Stomach smooth muscle (tissue), 2 donors: ENCODE measurements at regions not wholly inside any gene's neighbourhood (a gene's known extent, or its start where the extent isn't known, plus 50 kb on each side); places are given as distances from the start of the nearest gene placed in this dataset.

Source experiments
- H3K27ac ChIP-seq: one replicate; pipeline ENCODE4 v1.7.0; 2013; ENCODE audit warnings: mild to moderate bottlenecking, low read length, inconsistent platforms
- H3K27me3 ChIP-seq, 2 donors: one replicate each; pipeline ENCODE4 v1.7.0; 2013; ENCODE audit warnings: low read length in 2 of 2; ENCODE audit not compliant: insufficient read depth in 2 of 2, control insufficient read depth in 1 of 2
- H3K36me3 ChIP-seq, 2 donors: one replicate each; pipeline ENCODE4 v1.7.0; 2013; ENCODE audit warnings: low read length in 2 of 2; ENCODE audit not compliant: control insufficient read depth in 2 of 2, insufficient read depth in 2 of 2
- H3K4me1 ChIP-seq: one replicate; pipeline ENCODE4 v1.7.0; 2013; ENCODE audit warnings: low read length; ENCODE audit not compliant: control insufficient read depth, insufficient read depth
- H3K4me3 ChIP-seq, 2 donors: one replicate each; pipeline ENCODE4 v1.7.0; 2013; ENCODE audit warnings: low read length in 2 of 2
- H3K9ac ChIP-seq, 2 donors: one replicate each; pipeline ENCODE4 v1.7.0; 2013; ENCODE audit warnings: low read length in 2 of 2, mild to moderate bottlenecking in 1 of 2
- H3K9me3 ChIP-seq, 2 donors: one replicate each; pipeline ENCODE4 v1.7.0; 2013; ENCODE audit warnings: low read length in 2 of 2; ENCODE audit not compliant: control insufficient read depth in 2 of 2
- donor health status: healthy.
- donor health status: Pancreatic carcinoma.

GRCh38 chr9:94159069-94159939 is 75.0 kb downstream of the PTPDC1 start:
- H3K36me3 ChIP-seq: no peaks in the 10 kb centered on the region
- no peak overlapping the region for H3K9ac ChIP-seq
- H3K27ac ChIP-seq: peak overlapping the region; percentile 37
- no peaks in the 10 kb centered on the region for H3K9me3 ChIP-seq
- H3K4me1 ChIP-seq: peaks cover 21% of the 10 kb centered on the region
- no peaks in the 10 kb centered on the region for H3K27me3 ChIP-seq
- H3K4me3 ChIP-seq: no peak overlapping the region

- Histone ChIP-seq H3K9ac (no peak overlapping the region), H3K36me3 (no peaks in the 10 kb centered on the region), H3K4me1 (peaks cover 21% of the 10 kb centered on the region), H3K9me3 (no peaks in the 10 kb centered on the region), H3K4me3 (no peak overlapping the region), H3K27ac (no peak overlapping the region), H3K27me3 (no peaks in the 10 kb centered on the region)
Measured at GRCh38 chr9:94160594-94161501, 76.6 kb downstream of the PTPDC1 start.

DNA sequence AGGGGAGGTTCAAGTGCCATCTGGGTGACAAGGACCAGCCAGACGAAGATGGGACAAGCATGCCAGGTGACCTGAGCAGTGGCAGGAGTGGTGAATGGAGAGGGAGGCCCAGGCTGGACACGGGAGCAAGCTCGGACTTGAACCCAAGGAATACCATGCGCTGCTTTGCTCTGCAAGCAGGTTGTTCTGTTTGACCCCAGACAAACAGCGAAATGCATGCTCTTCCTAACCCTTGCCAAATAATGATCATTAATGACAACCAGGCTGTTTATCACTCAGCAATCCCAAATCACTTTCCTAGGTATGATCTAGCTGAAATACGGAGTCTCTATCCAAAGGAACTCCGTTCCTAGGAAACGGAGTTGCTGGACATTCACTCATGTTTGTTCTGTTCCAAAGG is 77.4 kb downstream of the PTPDC1 start:
- H3K27ac ChIP-seq: no peak overlapping the region
- H3K4me1 ChIP-seq: peaks cover 16% of the 10 kb centered on the region
- H3K27me3 ChIP-seq: no peaks in the 10 kb centered on the region
- H3K9me3 ChIP-seq: no peaks in the 10 kb centered on the region
- no peak overlapping the region for H3K9ac ChIP-seq
- no peaks in the 10 kb centered on the region for H3K36me3 ChIP-seq
- no peak overlapping the region for H3K4me3 ChIP-seq

DNA sequence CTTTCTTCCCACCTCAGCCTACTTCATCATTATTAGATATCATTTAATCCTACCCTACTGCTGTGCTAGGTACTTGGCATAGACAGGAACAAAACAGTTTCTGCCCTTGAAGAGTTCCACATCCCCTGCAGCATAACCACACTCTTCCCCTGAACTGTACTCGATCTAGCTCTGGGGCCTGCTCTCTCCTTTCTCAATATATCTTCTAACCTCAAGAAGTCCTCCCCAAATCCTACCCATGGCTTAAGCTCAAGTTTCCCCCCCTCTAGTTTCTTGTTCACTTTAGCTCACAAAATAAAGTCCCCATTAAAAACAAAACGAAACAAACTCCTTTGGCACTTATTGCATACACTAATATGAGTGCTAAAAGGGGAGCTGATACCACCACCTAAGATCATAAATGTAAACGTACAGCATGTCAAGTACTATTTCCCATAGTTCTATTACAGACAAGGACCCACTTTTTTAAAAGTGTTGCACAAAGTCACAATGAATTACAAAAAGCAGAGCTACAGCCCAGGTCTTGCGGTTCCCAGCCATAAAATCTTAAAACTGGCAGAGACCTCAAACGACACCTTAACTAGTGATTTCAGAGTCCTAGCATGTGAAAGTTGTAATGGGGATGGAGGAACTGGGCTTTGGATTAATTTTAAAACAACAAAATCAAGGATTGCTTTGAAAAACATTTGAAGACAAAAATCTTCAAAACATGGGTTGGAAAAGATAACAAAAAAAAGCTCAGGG is 80.7 kb downstream of the PTPDC1 start:
- peak overlapping the region; percentile 90 for H3K27ac ChIP-seq
- peak overlapping the region; percentile 62 to 79 for H3K4me3 ChIP-seq
- H3K9ac ChIP-seq: peak overlapping the region in 1 of 2 donors; percentile 50
- H3K27me3 ChIP-seq: no peaks in the 10 kb centered on the region
- no peaks in the 10 kb centered on the region for H3K36me3 ChIP-seq
- H3K4me1 ChIP-seq: peaks cover 6% of the 10 kb centered on the region
- no peaks in the 10 kb centered on the region for H3K9me3 ChIP-seq

- H3K9me3 ChIP-seq: no peaks in the 10 kb centered on the region
- H3K4me1 ChIP-seq: peaks cover 6% of the 10 kb centered on the region
- peak overlapping the region; percentile 43 to 96 for H3K9ac ChIP-seq
- H3K4me3 ChIP-seq: peak overlapping the region; percentile 62 to 79
- H3K27me3 ChIP-seq: no peaks in the 10 kb centered on the region
- H3K27ac ChIP-seq: peak overlapping the region; percentile 90
- no peaks in the 10 kb centered on the region for H3K36me3 ChIP-seq
Measured at GRCh38 chr9:94165592-94166235, 81.5 kb downstream of the PTPDC1 start.

- Histone ChIP-seq H3K4me3 (peak overlapping the region; percentile 87 to 88), H3K4me1 (peaks cover 6% of the 10 kb centered on the region), H3K9me3 (no peaks in the 10 kb centered on the region), H3K27me3 (no peaks in the 10 kb centered on the region), H3K27ac (peak overlapping the region; percentile 90), H3K9ac (peak overlapping the region; percentile 81 to 96), H3K36me3 (no peaks in the 10 kb centered on the region)
Measured at GRCh38 chr9:94166236-94166975, 82.1 kb downstream of the PTPDC1 start.

GRCh38 chr9:94166976-94167346 is 82.7 kb downstream of the PTPDC1 start:
- Histone ChIP-seq H3K4me3 (peak overlapping the region; percentile 87 to 88), H3K36me3 (no peaks in the 10 kb centered on the region), H3K27ac (peak overlapping the region; percentile 86), H3K9me3 (no peaks in the 10 kb centered on the region), H3K9ac (peak overlapping the region; percentile 66 to 93), H3K27me3 (no peaks in the 10 kb centered on the region), H3K4me1 (peaks cover 11% of the 10 kb centered on the region)

GRCh38 chr9:94167376-94167890 is 83.2 kb downstream of the PTPDC1 start:
- Histone ChIP-seq H3K4me3 (peak overlapping the region; percentile 87 to 88), H3K9ac (peak overlapping the region; percentile 66 to 93), H3K4me1 (peaks cover 15% of the 10 kb centered on the region), H3K9me3 (no peaks in the 10 kb centered on the region), H3K27ac (peak overlapping the region; percentile 86), H3K27me3 (no peaks in the 10 kb centered on the region), H3K36me3 (no peaks in the 10 kb centered on the region)

DNA sequence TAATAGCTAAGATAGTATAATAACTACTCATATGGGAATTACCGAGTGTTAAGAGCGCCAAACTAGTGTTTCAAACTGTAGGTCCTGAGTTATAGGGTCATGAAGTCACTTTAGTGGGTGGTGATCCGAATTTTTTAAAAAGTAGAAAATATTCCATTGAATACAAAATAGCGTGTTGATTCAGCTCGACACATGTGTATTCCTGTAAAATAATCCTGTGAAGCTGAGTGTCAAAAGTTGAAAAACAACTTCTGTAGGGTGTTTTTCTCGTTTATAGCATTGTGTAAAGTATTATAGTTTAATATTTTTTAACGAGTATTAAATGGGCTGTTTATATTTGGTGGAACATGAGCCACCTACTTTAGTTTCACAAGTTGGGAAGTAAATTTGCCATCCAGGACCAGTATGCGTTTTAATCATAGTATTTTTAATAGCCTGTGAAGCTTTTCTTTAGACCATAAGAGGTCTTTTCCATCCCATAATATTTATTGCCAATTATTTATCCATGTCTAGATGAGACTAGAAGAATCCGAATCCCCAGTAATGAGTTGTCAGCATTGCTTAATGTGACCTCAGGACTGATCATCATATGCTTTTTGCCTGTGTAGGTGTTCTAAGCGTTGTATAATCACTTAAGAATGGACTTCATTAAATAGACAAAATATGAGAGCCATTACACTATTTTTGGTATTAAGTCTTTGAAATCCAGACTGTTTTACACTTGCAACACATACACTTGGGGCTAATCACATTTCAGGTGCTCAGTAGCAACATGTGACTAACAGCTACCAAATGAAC is 84.1 kb downstream of the PTPDC1 start:
- no peaks in the 10 kb centered on the region for H3K9me3 ChIP-seq
- H3K4me1 ChIP-seq: peaks cover 16% of the 10 kb centered on the region
- no peaks in the 10 kb centered on the region for H3K27me3 ChIP-seq
- peak overlapping the region; percentile 12 for H3K27ac ChIP-seq
- H3K36me3 ChIP-seq: no peaks in the 10 kb centered on the region
- peak overlapping the region; percentile 87 to 88 for H3K4me3 ChIP-seq
- peak overlapping the region in 1 of 2 donors; percentile 93 for H3K9ac ChIP-seq
